ENCODE measurements at regions not wholly inside any gene's neighbourhood (a gene's known extent, or its start where the extent isn't known, plus 50 kb on each side); places are given as distances from the start of the nearest gene placed in this dataset.

- no peak for TF ChIP-seq CTCF (IDR thresholded peaks at IDR 0.05 in 4 of 5, conservative IDR thresholded peaks at IDR 0.05 in 1 of 5)
- no peak for TF ChIP-seq POLR2A (IDR thresholded peaks at IDR 0.05)
Measured at GRCh38 chr12:94872971-94873733, 130.3 kb downstream of the NDUFA12 start.

Measured in gastrocnemius medialis (tissue), 4 donors.